Activated CD8-positive, alpha-beta T cell treated with anti-CD3 and anti-CD28 coated beads for 36 hours (primary cell): ENCODE measurements at regions not wholly inside any gene's neighbourhood (a gene's known extent, or its start where the extent isn't known, plus 50 kb on each side); places are given as distances from the start of the nearest gene placed in this dataset.

Source experiments
- ATAC-seq: fragments of 200-7000 bp; cut with Tn5 transposase; one replicate; pipeline ENCODE4 v1.10.0; 2021; ENCODE audit warnings: mild to moderate bottlenecking, moderate library complexity
- CTCF ChIA-PET: fragments of 350-600 bp; sonication (Branson Sonifier 250); formaldehyde crosslinking; loops from one replicate; lab custom pipeline; 2021; ENCODE audit warnings: antibody characterized with exemption; lab: Charles Lee
- POLR2A ChIA-PET: fragments of 350-600 bp; sonication (Branson Sonifier 250); formaldehyde crosslinking; loops from one replicate; lab custom pipeline; 2021; ENCODE audit warnings: antibody characterized with exemption; lab: Charles Lee
- DNase-seq: peaks from one replicate; pipeline ENCODE4 v3.0.0-alpha.2; 2020
- H3K27ac Mint-ChIP-seq: one replicate; pipeline ENCODE4 v1.8.0; 2021; ENCODE audit warnings: mild to moderate bottlenecking, mixed read lengths
- H3K27me3 Mint-ChIP-seq: one replicate; pipeline ENCODE4 v1.8.0; 2021; ENCODE audit warnings: mixed read lengths
- H3K36me3 Mint-ChIP-seq: one replicate; pipeline ENCODE4 v1.8.0; 2021; ENCODE audit warnings: low read depth, mixed read lengths
- H3K4me1 Mint-ChIP-seq: one replicate; pipeline ENCODE4 v1.8.0; 2021; ENCODE audit warnings: low read depth, mixed read lengths
- H3K4me3 Mint-ChIP-seq: one replicate; pipeline ENCODE4 v1.8.0; 2021; ENCODE audit warnings: mild to moderate bottlenecking, moderate library complexity, mixed read lengths
- H3K9me3 Mint-ChIP-seq: one replicate; pipeline ENCODE4 v1.8.0; 2021; ENCODE audit warnings: mixed read lengths
- CTCF ChIP-seq: fragments of 200-600 bp; IDR thresholded peaks from one replicate; pipeline ENCODE4 v1.8.0; 2022; ENCODE audit warnings: antibody characterized with exemption, mild to moderate bottlenecking
- intact Hi-C: fragments of 100-400 bp; cut with micrococcal nuclease; formaldehyde crosslinking; loops from one replicate; pipeline ENCODE4 v1.10.0; 2022

GRCh38 chr7:94834359-94834758, 73.0 kb upstream of the PPP1R9A start:
- ATAC-seq (no peak), DNase-seq (no peak)
- CTCF ChIA-PET = no interaction called here
- intact Hi-C loops = no loop called here
- POLR2A ChIA-PET = no interaction called here
- H3K36me3 Mint-ChIP-seq = no peaks in the 10 kb centered on the region
- peaks cover 16% of the 10 kb centered on the region for H3K9me3 Mint-ChIP-seq
- H3K27ac Mint-ChIP-seq = no peak overlapping the region
- H3K4me1 Mint-ChIP-seq = no peaks in the 10 kb centered on the region
- no peak for TF ChIP-seq CTCF
- H3K27me3 Mint-ChIP-seq = no peaks in the 10 kb centered on the region
- H3K4me3 Mint-ChIP-seq = no peak overlapping the region

DNA sequence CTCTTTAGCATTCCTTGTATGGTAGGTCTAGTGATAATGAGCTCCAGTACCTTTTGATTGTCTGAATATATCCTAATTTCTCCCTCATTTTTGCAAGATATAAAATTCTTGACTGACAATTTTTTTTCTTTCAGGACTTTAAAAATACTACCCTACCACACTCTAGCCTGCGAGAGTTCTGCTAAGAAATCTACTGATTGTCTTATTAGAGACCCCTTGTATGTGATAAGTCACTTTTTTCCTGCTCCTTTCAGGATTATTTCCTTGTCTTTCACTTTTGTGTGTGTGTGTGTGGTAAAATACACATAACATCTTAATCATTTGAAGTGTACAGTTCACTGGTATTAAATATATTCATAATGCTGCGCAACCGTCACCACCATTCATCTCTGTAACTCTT, 68.7 kb upstream of the PPP1R9A start:
- Mint-ChIP-seq H3K27ac (no peak overlapping the region), H3K36me3 (no peaks in the 10 kb centered on the region), H3K4me1 (no peaks in the 10 kb centered on the region), H3K27me3 (no peaks in the 10 kb centered on the region), H3K4me3 (no peak overlapping the region), H3K9me3 (peaks cover 27% of the 10 kb centered on the region)
- no peak for ATAC-seq
- POLR2A ChIA-PET = no interaction called here
- no peak for DNase-seq
- CTCF ChIA-PET = no interaction called here
- TF ChIP-seq CTCF = no peak
- intact Hi-C loops = no loop called here

- DNase-seq (no peak), ATAC-seq (no peak)
- intact Hi-C loops = no loop called here
- no peak overlapping the region for H3K4me3 Mint-ChIP-seq
- H3K4me1 Mint-ChIP-seq = no peaks in the 10 kb centered on the region
- no peaks in the 10 kb centered on the region for H3K36me3 Mint-ChIP-seq
- TF ChIP-seq CTCF = no peak
- peaks cover 24% of the 10 kb centered on the region for H3K9me3 Mint-ChIP-seq
- ChIA-PET CTCF (no interaction called here), POLR2A (no interaction called here)
- no peaks in the 10 kb centered on the region for H3K27me3 Mint-ChIP-seq
- no peak overlapping the region for H3K27ac Mint-ChIP-seq
These were observed 63.8 kb upstream of the PPP1R9A start for GRCh38 chr7:94843553-94843952.

DNA sequence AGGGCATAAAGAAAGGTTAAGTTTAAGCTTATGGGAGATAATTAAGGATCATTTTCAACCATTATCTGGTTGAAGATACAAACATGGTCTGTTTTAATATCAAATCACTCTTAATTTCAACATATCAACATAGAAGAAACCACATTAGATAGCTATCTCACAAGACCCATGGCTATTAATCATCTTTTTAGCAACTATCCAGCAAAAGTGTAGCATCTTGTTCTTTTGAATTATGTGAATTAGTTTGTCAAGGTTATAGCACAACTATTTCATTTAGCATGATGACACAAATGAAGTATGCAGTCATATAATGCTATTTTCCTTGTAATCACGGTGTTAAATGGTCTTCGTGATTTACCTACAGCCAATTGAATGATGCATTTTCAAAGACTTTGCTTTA, 58.9 kb upstream of the PPP1R9A start:
- Mint-ChIP-seq H3K27ac (no peak overlapping the region), H3K4me1 (no peaks in the 10 kb centered on the region), H3K4me3 (no peak overlapping the region), H3K27me3 (no peaks in the 10 kb centered on the region), H3K9me3 (peaks cover 10% of the 10 kb centered on the region), H3K36me3 (no peaks in the 10 kb centered on the region)
- intact Hi-C loops = no loop called here
- ATAC-seq (no peak), DNase-seq (no peak)
- POLR2A ChIA-PET = no interaction called here
- TF ChIP-seq CTCF = no peak
- CTCF ChIA-PET = no interaction called here

DNA sequence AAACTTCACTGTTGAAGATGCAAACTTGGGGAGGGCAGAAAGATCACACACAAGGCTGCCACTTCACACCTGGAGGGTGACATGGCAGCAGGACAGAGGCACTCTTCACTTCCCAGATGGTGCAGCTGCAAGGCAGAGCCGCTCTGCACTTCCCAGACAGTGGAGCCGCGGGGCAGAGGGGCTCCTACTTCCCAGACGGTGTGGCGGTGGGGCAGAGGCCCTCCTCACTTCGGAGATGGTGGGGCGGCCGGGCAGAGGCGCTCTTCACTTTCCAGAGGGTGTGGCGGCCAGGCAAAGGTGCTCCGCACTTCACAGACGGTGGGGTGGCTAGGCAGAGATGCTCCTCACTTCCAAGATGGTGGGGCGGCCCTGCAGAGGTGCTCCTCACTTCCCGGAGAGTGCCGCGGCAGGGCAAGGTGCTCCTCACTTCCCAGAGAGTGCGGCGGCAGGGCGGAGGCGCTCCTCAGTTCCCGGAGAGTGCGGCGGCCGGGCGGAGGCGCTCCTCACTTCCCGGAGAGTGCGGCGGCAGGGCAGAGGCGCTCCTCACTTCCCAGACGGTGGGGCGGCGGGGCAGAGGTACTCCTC, 58.3 kb upstream of the PPP1R9A start:
- no peaks in the 10 kb centered on the region for H3K36me3 Mint-ChIP-seq
- H3K27ac Mint-ChIP-seq = no peak overlapping the region
- no peaks in the 10 kb centered on the region for H3K27me3 Mint-ChIP-seq
- intact Hi-C loops = no loop called here
- DNase-seq (no peak), ATAC-seq (no peak)
- POLR2A ChIA-PET = no interaction called here
- H3K4me1 Mint-ChIP-seq = no peaks in the 10 kb centered on the region
- no peak for TF ChIP-seq CTCF
- peaks cover 7% of the 10 kb centered on the region for H3K9me3 Mint-ChIP-seq
- CTCF ChIA-PET = no interaction called here
- H3K4me3 Mint-ChIP-seq = no peak overlapping the region
